ENCODE measurements at regions not wholly inside any gene's neighbourhood (a gene's known extent, or its start where the extent isn't known, plus 50 kb on each side); places are given as distances from the start of the nearest gene placed in this dataset.

- dilution Hi-C loops (cut with HindIII; ENCODE audit: low sequenced_read_pairs, unreplicated experiment) (no loop called here), in situ Hi-C loops (cut with MboI; ENCODE audit: low sequenced_read_pairs) (no loop called here), intact Hi-C loops (cut with micrococcal nuclease) (no loop called here)
- H4K5ac ChIP-seq (ENCODE audit: low read depth, low read length), result no peak overlapping the region
- DNase-seq, result no peak
- no peaks in the 10 kb centered on the region for H3K4me1 ChIP-seq (ENCODE audit: control insufficient read depth, insufficient read depth, low read length)
- no peak overlapping the region for H2BK120ac ChIP-seq (ENCODE audit: low read depth, low read length)
- H2AK9ac ChIP-seq (replicated peaks; ENCODE audit: low read depth, low read length, poor library complexity), result no peak overlapping the region
- H3K79me1 ChIP-seq (ENCODE audit: low read depth in 1 of 2, low read length in 2 of 2), result no peaks in the 10 kb centered on the region
- no peak overlapping the region for H3K4me3 ChIP-seq (ENCODE audit: insufficient read depth, low read depth, low read length)
- TF ChIP-seq CEBPB (IDR thresholded peaks at IDR 0.05; ENCODE audit: low read depth, low read length) (no peak), RCOR1 (IDR thresholded peaks at IDR 0.05; ENCODE audit: insufficient replicate concordance, low read length) (no peak), POLR2A (IDR thresholded peaks at IDR 0.05; ENCODE audit: low read depth, low read length) (no peak), MXI1 (IDR thresholded peaks at IDR 0.05; ENCODE audit: borderline replicate concordance, low read depth, low read length) (no peak), RAD21 (IDR thresholded peaks at IDR 0.05; ENCODE audit: low read length) (no peak), CHD1 (IDR thresholded peaks at IDR 0.05; ENCODE audit: low read depth, low read length) (no peak), ELK1 (IDR thresholded peaks at IDR 0.05; ENCODE audit: borderline replicate concordance, low read depth, low read length) (no peak), FOS (IDR thresholded peaks at IDR 0.05; ENCODE audit: low read depth, low read length) (no peak), RFX5 (IDR thresholded peaks at IDR 0.05; ENCODE audit: low read depth, low read length) (no peak), MAZ (IDR thresholded peaks at IDR 0.05; ENCODE audit: borderline replicate concordance, low read depth, low read length) (no peak), BHLHE40 (IDR thresholded peaks at IDR 0.05; ENCODE audit: low read depth, low read length) (no peak), NFE2L2 (IDR thresholded peaks at IDR 0.05; ENCODE audit: low read depth, low read length) (no peak), SMC3 (IDR thresholded peaks at IDR 0.05; ENCODE audit: low read depth, low read length) (no peak), MAFK (IDR thresholded peaks at IDR 0.05; ENCODE audit: low read depth, low read length) (no peak), CTCF (conservative IDR thresholded peaks at IDR 0.05; ENCODE audit: low read depth, low read length) (no peak), USF2 (IDR thresholded peaks at IDR 0.05; ENCODE audit: low read depth, low read length) (no peak)
- no peaks in the 10 kb centered on the region for H3K36me3 ChIP-seq (ENCODE audit: control insufficient read depth, insufficient read depth, low read length)
- no TSS peak for BruUV-seq (replicated peaks)
- H3K4ac ChIP-seq (ENCODE audit: low read depth, low read length), result no peak overlapping the region
- ATAC-seq (ENCODE audit: low read depth), result no peak
- no peak overlapping the region for H2AK5ac ChIP-seq (ENCODE audit: low read depth, low read length)
- no peak overlapping the region for H2BK20ac ChIP-seq (ENCODE audit: low read depth, low read length)
- no peak overlapping the region for H3K27ac ChIP-seq (ENCODE audit: insufficient read depth, low read length)
- H2AFZ ChIP-seq (replicated peaks; ENCODE audit: low read length, poor library complexity), result no peak overlapping the region
- H2BK15ac ChIP-seq (ENCODE audit: low read depth, low read length), result no peak overlapping the region
- ChIA-PET POLR2A (ENCODE audit: unreplicated experiment) (no interaction called here), CTCF (no interaction called here)
- H3K9me3 ChIP-seq (ENCODE audit: control insufficient read depth, insufficient read depth, low read length), result peaks cover 4% of the 10 kb centered on the region
- H4K91ac ChIP-seq (ENCODE audit: insufficient read depth, low read depth, low read length), result no peak overlapping the region
- H3K14ac ChIP-seq (replicated peaks; ENCODE audit: low read depth, low read length), result no peak overlapping the region
- no CpG with 5 or more reads among the region's 4 CpGs for WGBS, 2 experiments (ENCODE audit: extremely low coverage in 2 of 2, insufficient read length in 1 of 2)
- H3K23ac ChIP-seq (ENCODE audit: low read depth, low read length), result no peak overlapping the region
- no peak overlapping the region for H3K56ac ChIP-seq (ENCODE audit: extremely low read depth, insufficient read depth, low read length)
- no peaks in the 10 kb centered on the region for H4K20me1 ChIP-seq (ENCODE audit: insufficient read depth, low read length)
- no peaks in the 10 kb centered on the region for H3K9me1 ChIP-seq (ENCODE audit: insufficient read depth, low read length)
- H3K27me3 ChIP-seq (ENCODE audit: control insufficient read depth, insufficient read depth, low read length), result no peaks in the 10 kb centered on the region
- H4K8ac ChIP-seq (ENCODE audit: low read depth in 2 of 2, low read length in 2 of 2), result no peak overlapping the region
- H3K9ac ChIP-seq (ENCODE audit: low read depth, low read length), result no peak overlapping the region
- no peak overlapping the region for H2BK5ac ChIP-seq (ENCODE audit: low read depth, low read length, poor library complexity, severe bottlenecking)
- no peak overlapping the region for H3K18ac ChIP-seq (ENCODE audit: low read depth, low read length)
- no peak overlapping the region for H3K4me2 ChIP-seq (ENCODE audit: low read depth, low read length)
These were observed 468.7 kb downstream of the NOVA1 start for GRCh38 chr14:26128931-26129671.
